ENCODE measurements at regions not wholly inside any gene's neighbourhood (a gene's known extent, or its start where the extent isn't known, plus 50 kb on each side); places are given as distances from the start of the nearest gene placed in this dataset.
"Not testable (repeated sequence)": the region's sequence is repeated elsewhere in the genome, so short reads cannot be mapped to it uniquely, and the experiment has no call there.

DNA sequence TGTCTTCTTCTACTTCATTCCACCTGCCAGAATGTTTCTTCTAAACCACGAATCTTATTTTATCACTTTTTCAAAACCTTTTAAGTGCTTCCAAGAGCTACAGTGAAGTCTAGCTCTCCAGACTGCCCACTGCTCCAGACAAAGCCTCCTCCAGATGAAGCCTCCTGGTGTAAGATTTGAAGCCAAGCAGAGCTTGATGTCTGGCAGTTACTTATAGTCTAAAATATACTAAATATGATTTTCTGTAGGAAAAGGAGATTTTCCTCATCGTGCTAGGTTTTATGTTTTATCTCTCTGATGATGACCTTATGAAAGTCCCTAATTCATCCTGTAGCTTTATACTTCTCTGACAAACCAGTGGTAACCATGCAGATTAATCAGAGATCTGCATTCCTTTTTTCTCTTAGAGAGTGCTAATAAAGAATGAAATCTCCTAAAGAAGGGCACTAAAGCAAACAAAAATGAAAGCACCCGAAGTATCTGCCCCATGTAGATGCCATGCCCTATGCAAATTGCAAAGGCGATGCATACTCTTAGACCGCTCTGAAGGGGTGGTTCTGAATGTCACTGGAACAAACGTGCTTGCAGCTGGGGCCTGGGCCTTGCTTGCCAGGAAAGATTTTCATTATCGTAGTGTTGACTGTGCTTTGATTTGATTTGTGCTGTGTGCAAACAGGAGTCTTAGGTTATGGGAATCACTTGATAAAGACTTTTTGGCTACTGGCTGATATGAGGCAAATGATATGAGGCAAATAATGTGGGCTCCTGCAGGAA is 314.2 kb downstream of the PID1 start:
- in situ Hi-C loops (cut with MboI; ENCODE audit: low pct_unique_long_range_greater_than_20kb in 2 of 9, low sequenced_read_pairs in 9 of 9, unreplicated experiment in 9 of 9): no loop called here
- H3K4me3 ChIP-seq: no peak overlapping the region
- H3K27ac ChIP-seq: no peak overlapping the region
- WGBS, 10 experiments: 21 to 70% (median 49%) methylated on average over 2 to 7 of the region's 7 CpGs; no CpG with 5 or more reads in 2 of the 10 experiments
- peak in 5 of 8 experiments; percentile 33 to 56 (median 52) for ATAC-seq (replicated peaks in 6 of 8)
- peaks cover 0 to 7% of the 10 kb centered on the region in 2 donors for H3K4me1 ChIP-seq (replicated peaks in 1 of 2)

DNA sequence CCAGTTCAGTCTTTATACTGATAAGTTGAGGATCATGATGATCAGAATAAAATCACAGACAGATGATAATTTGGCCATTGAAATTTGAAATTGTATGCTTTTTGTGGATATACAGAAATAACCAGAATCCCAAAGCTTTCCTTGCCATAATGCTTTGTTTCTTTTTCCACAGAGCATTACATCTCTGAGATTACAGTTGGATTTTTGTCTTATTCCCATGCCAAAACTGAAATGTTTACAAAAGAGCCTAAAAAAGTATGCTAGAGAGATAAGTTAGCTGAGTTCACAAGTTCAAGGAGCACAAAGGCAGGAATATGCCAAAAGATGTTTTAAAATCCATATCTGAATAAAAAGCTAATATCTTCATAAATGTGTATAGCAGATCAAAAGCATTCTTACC is 321.3 kb downstream of the PID1 start:
- Histone ChIP-seq H3K4me3 (no peak overlapping the region), H3K27ac (no peak overlapping the region), H3K4me1 (replicated peaks in 1 of 2) (no peaks in the 10 kb centered on the region)
- ATAC-seq (replicated peaks in 6 of 8): no peak
- in situ Hi-C loops (cut with MboI; ENCODE audit: low pct_unique_long_range_greater_than_20kb in 2 of 9, low sequenced_read_pairs in 9 of 9, unreplicated experiment in 9 of 9): no loop called here

DNA sequence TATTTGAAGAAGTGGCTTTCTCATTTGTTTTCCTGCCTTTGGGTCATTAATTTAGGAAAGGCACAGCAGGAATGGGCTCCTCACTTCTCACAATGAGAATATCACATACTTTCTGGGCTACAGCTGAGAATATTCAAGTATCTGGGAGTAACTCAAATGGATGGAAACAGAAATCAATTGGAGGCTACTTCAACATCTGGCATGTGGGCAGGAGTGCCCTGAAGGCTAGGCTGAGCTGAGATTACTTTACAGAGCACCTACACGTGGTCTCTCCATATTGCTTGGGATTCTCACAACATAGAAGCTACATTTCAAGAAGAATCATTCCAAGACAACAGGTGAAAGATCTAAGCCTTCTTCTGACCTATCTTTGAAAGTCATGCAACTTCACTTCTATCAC is 325.4 kb downstream of the PID1 start:
- Histone ChIP-seq H3K4me1 (replicated peaks in 1 of 2) (no peaks in the 10 kb centered on the region), H3K27ac (no peak overlapping the region), H3K4me3 (no peak overlapping the region)
- peak in 2 of 8 experiments; percentile 56 to 66 for ATAC-seq (replicated peaks in 6 of 8)
- in situ Hi-C loops (cut with MboI; ENCODE audit: low pct_unique_long_range_greater_than_20kb in 2 of 9, low sequenced_read_pairs in 9 of 9, unreplicated experiment in 9 of 9): no loop called here
- WGBS, 10 experiments: 0 to 60% (median 31%) methylated on average over 1 of the region's 1 CpG; no CpG with 5 or more reads in 4 of the 10 experiments

DNA sequence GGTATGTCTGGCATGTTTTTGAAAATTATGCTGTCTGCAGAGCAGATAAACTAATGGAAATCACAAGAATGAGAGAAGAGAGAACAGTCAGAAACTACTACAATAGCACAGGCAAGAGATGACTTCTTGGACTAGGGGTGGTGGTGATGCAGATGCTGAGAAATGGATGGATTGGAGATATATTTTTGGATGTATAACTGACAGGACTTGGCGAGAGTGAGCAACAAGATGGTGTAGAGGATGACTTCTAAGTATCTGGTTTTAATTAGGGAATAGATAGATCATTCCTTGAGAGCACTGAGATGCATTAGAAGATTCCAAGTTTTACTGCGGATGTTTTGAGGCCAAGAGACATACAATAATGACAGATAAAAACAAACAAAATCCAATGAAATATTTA is 328.2 kb downstream of the PID1 start:
- Histone ChIP-seq H3K4me1 (replicated peaks in 1 of 2) (no peaks in the 10 kb centered on the region), H3K27ac (no peak overlapping the region), H3K4me3 (no peak overlapping the region)
- ATAC-seq (replicated peaks in 6 of 8): no peak
- WGBS, 10 experiments: 6 to 100% (median 65%) methylated on average over 1 to 2 of the region's 2 CpGs; no CpG with 5 or more reads in 2 of the 10 experiments
- in situ Hi-C loops (cut with MboI; ENCODE audit: low pct_unique_long_range_greater_than_20kb in 2 of 9, low sequenced_read_pairs in 9 of 9, unreplicated experiment in 9 of 9): no loop called here

DNA sequence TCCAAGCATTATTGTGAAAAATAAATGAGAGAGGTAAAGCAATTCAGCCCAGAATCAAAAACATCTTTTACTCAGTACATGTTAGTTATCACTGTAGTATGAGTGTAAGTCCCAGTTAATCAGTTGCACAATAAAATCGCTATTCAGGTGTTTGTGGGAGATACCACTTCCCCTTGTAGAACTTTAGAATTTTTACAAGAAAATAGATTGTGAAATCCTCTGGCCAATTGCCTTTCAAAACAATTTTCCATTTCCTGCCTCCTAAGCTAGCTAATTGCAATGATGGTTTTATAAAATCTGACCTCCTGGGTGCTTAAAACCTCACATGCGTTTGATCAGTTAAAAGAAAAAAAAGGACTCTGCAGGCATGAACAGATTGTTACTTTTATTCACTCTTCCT is 332.5 kb downstream of the PID1 start:
- Histone ChIP-seq H3K27ac (no peak overlapping the region), H3K4me1 (replicated peaks in 1 of 2) (no peaks in the 10 kb centered on the region), H3K4me3 (no peak overlapping the region)
- 0 to 100% (median 70%) methylated on average over 1 to 2 of the region's 2 CpGs; no CpG with 5 or more reads in 1 of the 10 experiments for WGBS, 10 experiments
- ATAC-seq (replicated peaks in 6 of 8): no peak
- in situ Hi-C loops (cut with MboI; ENCODE audit: low pct_unique_long_range_greater_than_20kb in 2 of 9, low sequenced_read_pairs in 9 of 9, unreplicated experiment in 9 of 9): no loop called here

DNA sequence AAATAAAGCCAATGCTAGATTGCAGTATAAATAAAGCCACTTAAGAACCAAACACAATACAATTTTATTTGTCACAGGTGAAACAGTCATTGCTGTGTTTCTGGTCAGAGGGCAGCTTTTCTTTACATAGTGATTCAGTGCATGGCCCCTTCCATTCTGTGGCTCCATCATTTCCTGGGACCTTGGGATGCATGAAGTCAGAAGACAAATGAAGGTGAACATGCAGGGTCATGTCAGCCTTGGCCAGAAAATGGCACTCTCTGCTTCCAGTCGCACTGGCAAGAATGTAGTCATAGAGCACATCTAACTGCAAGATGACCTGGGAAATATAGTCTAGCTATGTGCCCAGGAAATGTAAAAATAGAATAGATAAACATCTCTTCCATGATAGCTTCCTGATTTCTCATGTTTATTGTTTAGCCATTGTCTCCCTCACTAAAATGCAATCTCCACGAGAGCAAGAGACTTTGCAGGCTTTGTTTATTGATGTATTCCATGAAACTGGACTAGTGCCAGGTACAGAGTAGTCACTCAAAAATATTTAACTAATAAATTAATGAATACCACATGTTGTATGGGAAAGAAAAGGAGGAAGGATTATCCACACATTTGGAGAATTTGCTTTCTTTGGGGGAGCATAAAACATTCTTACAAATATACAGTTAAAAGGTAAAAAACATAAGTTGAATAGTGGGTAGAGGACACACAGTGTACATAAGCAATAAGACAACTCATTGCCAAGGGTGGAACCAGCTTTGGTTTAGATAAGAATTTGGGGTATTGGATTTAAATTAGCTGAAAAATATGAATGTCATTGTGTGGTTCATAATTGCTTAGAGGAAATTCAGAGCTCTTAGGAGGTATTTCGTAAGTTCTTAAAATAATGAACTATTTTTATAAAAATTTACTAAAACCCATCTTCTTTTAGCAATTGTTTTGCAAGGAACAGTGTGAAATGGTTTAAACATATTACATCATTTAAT is 343.8 kb downstream of the PID1 start:
- H3K27ac ChIP-seq: no peak overlapping the region
- in situ Hi-C loops (cut with MboI; ENCODE audit: low pct_unique_long_range_greater_than_20kb in 2 of 9, low sequenced_read_pairs in 9 of 9, unreplicated experiment in 9 of 9): no loop called here
- no peak overlapping the region for H3K4me3 ChIP-seq
- no peaks in the 10 kb centered on the region for H3K4me1 ChIP-seq (replicated peaks in 1 of 2)
- 0 to 94% (median 57%) methylated on average over 1 to 3 of the region's 3 CpGs for WGBS, 10 experiments
- ATAC-seq (replicated peaks in 6 of 8): no peak

DNA sequence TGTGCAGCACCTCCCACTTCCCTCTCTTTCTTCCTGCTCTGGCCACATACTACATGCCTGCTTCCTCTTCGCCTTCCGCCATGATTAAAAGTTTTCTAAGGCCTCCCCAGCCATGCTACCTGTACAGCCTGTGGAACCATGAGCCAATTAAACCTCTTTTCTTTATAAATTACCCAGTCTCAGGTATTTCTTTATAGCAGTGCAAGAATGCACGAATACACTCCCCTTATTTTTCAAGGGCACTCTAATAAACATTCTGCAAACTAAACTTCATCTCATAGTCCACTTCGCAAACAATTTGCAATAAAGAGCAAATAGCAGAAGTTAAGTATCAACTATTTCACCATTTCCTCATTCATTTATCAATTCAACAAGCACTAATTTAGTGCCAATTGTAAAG is 351.3 kb downstream of the PID1 start:
- Histone ChIP-seq H3K4me1 (replicated peaks in 1 of 2) (no peaks in the 10 kb centered on the region), H3K27ac (no peak overlapping the region), H3K4me3 (no peak overlapping the region)
- ATAC-seq (replicated peaks in 6 of 8): no peak
- in situ Hi-C loops (cut with MboI; ENCODE audit: low pct_unique_long_range_greater_than_20kb in 2 of 9, low sequenced_read_pairs in 9 of 9, unreplicated experiment in 9 of 9): no loop called here
- WGBS, 10 experiments: 60 to 100% (median 82%) methylated on average over 1 to 4 of the region's 4 CpGs

DNA sequence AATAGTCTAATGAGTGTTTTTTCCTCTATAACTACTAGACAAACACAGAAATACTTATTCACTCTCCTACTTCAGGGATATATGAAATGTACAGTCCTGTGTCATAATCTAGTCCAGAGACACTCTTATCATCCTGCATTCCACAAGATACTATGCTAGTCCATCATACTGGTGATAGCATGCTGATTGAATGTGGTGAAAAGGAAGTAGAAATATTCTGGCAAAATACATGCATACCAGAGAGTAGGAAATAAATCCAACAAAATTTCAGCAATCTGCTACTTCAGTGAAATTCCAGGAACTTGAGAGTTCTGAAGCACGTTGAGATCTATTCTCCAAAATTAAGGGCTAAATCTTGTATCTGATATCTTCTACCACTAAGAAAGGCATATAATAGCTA is 353.9 kb downstream of the PID1 start:
- Histone ChIP-seq H3K27ac (no peak overlapping the region), H3K4me3 (no peak overlapping the region), H3K4me1 (replicated peaks in 1 of 2) (no peaks in the 10 kb centered on the region)
- no peak for ATAC-seq (replicated peaks in 6 of 8)
- in situ Hi-C loops (cut with MboI; ENCODE audit: low pct_unique_long_range_greater_than_20kb in 2 of 9, low sequenced_read_pairs in 9 of 9, unreplicated experiment in 9 of 9): no loop called here
- 0 to 80% (median 33%) methylated on average over 1 of the region's 1 CpG; no CpG with 5 or more reads in 2 of the 10 experiments for WGBS, 10 experiments

DNA sequence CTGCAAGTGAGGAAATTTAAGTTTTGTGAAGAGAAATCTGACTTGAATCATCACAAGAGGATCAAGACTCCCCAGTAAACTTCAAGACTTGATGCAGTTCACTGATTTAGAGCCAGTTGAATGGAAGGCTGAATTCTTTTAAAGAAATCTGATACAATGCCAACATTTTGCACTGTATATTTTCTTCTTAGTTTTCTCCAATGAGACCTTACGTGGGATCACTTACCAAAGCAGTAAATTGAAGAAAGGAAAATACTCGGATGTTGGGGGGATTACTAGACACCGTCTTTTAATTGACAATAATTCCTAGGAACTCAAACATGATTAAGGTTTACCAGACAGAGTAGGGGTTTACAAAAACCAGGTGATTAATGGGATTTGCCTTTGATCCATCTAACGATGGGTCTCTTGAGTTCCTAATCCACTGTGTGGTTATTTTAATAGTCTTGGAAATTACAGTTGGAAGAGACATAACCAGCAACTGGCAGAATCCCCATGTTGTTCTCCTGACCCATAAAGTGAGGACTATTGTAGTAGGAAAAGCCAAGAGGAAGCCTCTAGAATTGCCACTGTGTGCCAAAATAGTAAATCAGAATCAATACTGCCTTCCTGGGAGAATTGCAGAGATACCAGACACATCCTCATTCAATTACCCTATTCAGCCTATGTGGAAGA is 354.5 kb downstream of the PID1 start:
- no peaks in the 10 kb centered on the region for H3K4me1 ChIP-seq (replicated peaks in 1 of 2)
- in situ Hi-C loops (cut with MboI; ENCODE audit: low pct_unique_long_range_greater_than_20kb in 2 of 9, low sequenced_read_pairs in 9 of 9, unreplicated experiment in 9 of 9): no loop called here
- no peak for ATAC-seq (replicated peaks in 6 of 8)
- WGBS, 10 experiments: 20 to 93% (median 76%) methylated on average over 1 to 4 of the region's 4 CpGs; no CpG with 5 or more reads in 1 of the 10 experiments
- no peak overlapping the region for H3K27ac ChIP-seq
- H3K4me3 ChIP-seq: no peak overlapping the region

DNA sequence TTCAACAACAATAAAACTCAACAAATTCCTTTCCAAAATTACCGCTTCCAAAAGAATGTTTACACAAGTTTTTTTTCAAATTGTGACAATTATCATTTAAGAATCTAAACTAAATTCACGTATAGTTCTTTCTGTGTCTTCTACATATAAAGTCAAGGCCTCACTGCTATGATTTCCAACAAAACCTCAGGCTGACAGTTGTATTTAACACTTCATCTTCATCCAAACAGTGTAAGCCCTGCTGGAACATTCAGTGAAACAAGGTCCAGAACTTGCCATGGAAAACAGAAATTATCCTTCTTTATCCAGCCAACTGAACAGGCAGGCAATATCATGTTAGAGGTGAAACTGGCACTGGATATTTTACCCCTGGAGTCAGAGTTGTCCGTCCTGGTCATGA is 357.9 kb downstream of the PID1 start:
- no peak for ATAC-seq (replicated peaks in 6 of 8)
- no peak overlapping the region for H3K4me3 ChIP-seq
- no peaks in the 10 kb centered on the region for H3K4me1 ChIP-seq (replicated peaks in 1 of 2)
- 19 to 100% (median 64%) methylated on average over 1 to 3 of the region's 3 CpGs; no CpG with 5 or more reads in 1 of the 10 experiments for WGBS, 10 experiments
- in situ Hi-C loops (cut with MboI; ENCODE audit: low pct_unique_long_range_greater_than_20kb in 2 of 9, low sequenced_read_pairs in 9 of 9, unreplicated experiment in 9 of 9): no loop called here
- H3K27ac ChIP-seq: no peak overlapping the region

DNA sequence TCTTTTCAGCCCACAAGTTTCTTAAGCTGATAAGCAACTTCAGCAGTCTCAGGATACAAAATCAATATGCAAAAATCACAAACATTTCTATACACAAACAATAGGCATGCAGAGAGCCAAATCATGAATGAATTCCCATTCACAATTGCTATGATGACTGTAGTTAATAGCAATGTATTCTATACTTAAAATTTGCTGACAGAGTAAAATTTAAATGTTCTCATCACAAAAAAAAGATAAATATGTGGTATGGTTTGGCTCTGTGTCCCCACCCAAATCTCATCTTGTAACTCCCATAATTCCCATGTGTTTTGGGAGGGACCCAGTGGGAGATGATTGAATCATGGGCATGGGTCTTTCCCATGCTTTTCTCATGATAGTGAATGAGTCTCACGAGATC is 360.2 kb downstream of the PID1 start:
- H3K27ac ChIP-seq; H3K4me1 ChIP-seq (replicated peaks in 1 of 2); H3K4me3 ChIP-seq; in situ Hi-C loops (cut with MboI; ENCODE audit: low pct_unique_long_range_greater_than_20kb in 2 of 9, low sequenced_read_pairs in 9 of 9, unreplicated experiment in 9 of 9); ATAC-seq (replicated peaks in 6 of 8): not testable (repeated sequence)
- 20 to 100% (median 75%) methylated on average over 1 of the region's 1 CpG; no CpG with 5 or more reads in 4 of the 10 experiments for WGBS, 10 experiments

DNA sequence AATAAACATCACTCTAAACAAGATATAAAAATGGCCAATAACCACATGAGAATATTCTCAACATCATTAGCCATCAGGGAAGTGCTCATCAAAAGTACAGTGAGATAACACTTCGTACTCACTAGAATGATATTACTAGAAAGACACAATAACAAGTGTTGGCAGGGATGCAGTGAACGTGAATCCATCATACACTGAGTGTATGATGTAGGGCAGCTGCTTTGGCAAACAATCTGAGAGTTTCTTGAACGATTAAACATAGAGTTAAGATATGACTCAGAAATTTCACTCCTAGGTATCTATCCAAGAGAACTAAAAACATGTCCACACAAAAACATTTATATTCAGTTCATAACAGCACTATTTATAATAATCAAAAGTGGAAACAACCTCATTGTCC is 368.9 kb downstream of the PID1 start:
- in situ Hi-C loops (cut with MboI; ENCODE audit: low pct_unique_long_range_greater_than_20kb in 2 of 9, low sequenced_read_pairs in 9 of 9, unreplicated experiment in 9 of 9): no loop called here
- Histone ChIP-seq H3K4me3 (no peak overlapping the region), H3K4me1 (replicated peaks in 1 of 2) (no peaks in the 10 kb centered on the region), H3K27ac (no peak overlapping the region)
- no peak for ATAC-seq (replicated peaks in 6 of 8)
- WGBS, 10 experiments: 19 to 85% (median 50%) methylated on average over 1 to 3 of the region's 3 CpGs

DNA sequence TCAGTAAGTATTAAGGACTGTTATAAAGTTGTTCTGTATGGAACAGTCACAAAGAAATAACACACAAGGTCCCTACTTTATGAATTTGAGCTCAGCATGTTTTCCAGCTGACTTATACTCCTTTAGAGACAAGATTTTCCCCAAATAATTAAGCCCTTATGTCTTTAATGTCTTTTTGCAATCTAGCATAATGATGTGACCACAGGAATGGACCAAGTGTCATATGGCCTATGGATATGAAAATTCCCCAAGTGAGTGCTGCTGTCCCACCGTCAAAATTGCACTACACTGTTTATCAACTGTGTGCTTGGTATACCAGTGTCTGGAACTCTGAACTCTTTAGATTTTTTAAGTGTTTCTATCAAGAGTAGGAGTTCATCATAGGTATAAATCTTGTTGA is 369.6 kb downstream of the PID1 start:
- Histone ChIP-seq H3K27ac (no peak overlapping the region), H3K4me1 (replicated peaks in 1 of 2) (no peaks in the 10 kb centered on the region), H3K4me3 (no peak overlapping the region)
- no peak for ATAC-seq (replicated peaks in 6 of 8)
- 0 to 100% (median 70%) methylated on average over 1 of the region's 1 CpG; no CpG with 5 or more reads in 3 of the 10 experiments for WGBS, 10 experiments
- in situ Hi-C loops (cut with MboI; ENCODE audit: low pct_unique_long_range_greater_than_20kb in 2 of 9, low sequenced_read_pairs in 9 of 9, unreplicated experiment in 9 of 9): no loop called here

Data from motor neuron (in vitro differentiated cells).